Thoracic aorta (tissue), 2 donors: ENCODE measurements at regions not wholly inside any gene's neighbourhood (a gene's known extent, or its start where the extent isn't known, plus 50 kb on each side); places are given as distances from the start of the nearest gene placed in this dataset.

Experiments
- ATAC-seq: fragments of 150-250 bp; one replicate; pipeline ENCODE4 v1.8.0; 2017; ENCODE audit warnings: low read depth; ENCODE audit not compliant: insufficient number of reproducible peaks, low FRiP score
- DNase-seq: peaks from one replicate; pipeline ENCODE4 v3.0.0-alpha.2; 2020; ENCODE audit warnings: low spot score
- H3K27ac ChIP-seq, 2 donors: fragments of 200-600 bp; sonication (generic); 1 replicate in 1 of 2; 2 replicates in 1 of 2; pipeline ENCODE4 v1.5.1; 2016; ENCODE audit warnings: mild to moderate bottlenecking in 2 of 2, moderate library complexity in 2 of 2
- H3K27me3 ChIP-seq: fragments of 200-600 bp; sonication (generic); replicated peaks from 2 replicates; pipeline ENCODE4 v1.6.0; 2016; ENCODE audit warnings: mild to moderate bottlenecking; ENCODE audit not compliant: insufficient read depth
- H3K36me3 ChIP-seq: fragments of 200-600 bp; sonication (generic); one replicate; pipeline ENCODE4 v1.5.1; 2016
- H3K4me1 ChIP-seq, 2 donors: fragments of 200-600 bp; sonication (generic); 1 replicate in 1 of 2; 2 replicates in 1 of 2; pipeline versions ENCODE4 v1.5.1 to v1.6.0; 2016; ENCODE audit warnings: low read depth in 2 of 2, mild to moderate bottlenecking in 1 of 2; ENCODE audit not compliant: control insufficient read depth in 1 of 2
- H3K4me3 ChIP-seq: fragments of 200-600 bp; sonication (generic); 2 replicates; pipeline ENCODE4 v1.5.1; 2016; ENCODE audit warnings: mild to moderate bottlenecking
- H3K9me3 ChIP-seq: fragments of 200-600 bp; sonication (generic); 2 replicates; pipeline ENCODE4 v1.5.1; 2016
- TF ChIP-seq, protein P1 (sequence below): fragments of 200-600 bp; sonication (generic); IDR thresholded peaks from one replicate; pipeline ENCODE4 v1.5.1; 2019; ENCODE audit warnings: antibody characterized with exemption

DNA sequence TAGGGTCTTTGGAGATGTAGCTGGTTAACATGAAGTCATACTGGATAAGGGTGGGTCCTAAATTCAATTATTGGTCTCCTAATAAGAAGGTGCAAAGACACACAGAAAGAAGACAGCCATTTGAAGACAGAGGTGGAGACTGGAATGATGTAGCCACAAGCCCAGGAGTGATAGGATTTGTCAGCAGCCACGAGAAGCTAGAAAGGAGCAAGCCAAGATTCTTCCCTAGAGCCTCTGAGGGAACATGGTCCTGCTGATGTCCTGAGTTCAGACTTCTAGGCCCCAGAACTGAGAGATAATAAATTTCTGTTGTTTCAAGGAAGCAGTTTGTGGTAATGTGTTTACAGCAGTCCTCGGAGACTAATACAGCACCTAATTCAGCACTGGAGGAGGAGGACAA, 203.3 kb upstream of the SRRM4 start:
- H3K4me1 ChIP-seq = no peaks in the 10 kb centered on the region
- ATAC-seq (no peak), DNase-seq (no peak)
- no peak overlapping the region for H3K27ac ChIP-seq
- no peaks in the 10 kb centered on the region for H3K27me3 ChIP-seq
- no peak overlapping the region for H3K4me3 ChIP-seq
- no peaks in the 10 kb centered on the region for H3K36me3 ChIP-seq
- no peaks in the 10 kb centered on the region for H3K9me3 ChIP-seq
- TF ChIP-seq, protein P1, sequence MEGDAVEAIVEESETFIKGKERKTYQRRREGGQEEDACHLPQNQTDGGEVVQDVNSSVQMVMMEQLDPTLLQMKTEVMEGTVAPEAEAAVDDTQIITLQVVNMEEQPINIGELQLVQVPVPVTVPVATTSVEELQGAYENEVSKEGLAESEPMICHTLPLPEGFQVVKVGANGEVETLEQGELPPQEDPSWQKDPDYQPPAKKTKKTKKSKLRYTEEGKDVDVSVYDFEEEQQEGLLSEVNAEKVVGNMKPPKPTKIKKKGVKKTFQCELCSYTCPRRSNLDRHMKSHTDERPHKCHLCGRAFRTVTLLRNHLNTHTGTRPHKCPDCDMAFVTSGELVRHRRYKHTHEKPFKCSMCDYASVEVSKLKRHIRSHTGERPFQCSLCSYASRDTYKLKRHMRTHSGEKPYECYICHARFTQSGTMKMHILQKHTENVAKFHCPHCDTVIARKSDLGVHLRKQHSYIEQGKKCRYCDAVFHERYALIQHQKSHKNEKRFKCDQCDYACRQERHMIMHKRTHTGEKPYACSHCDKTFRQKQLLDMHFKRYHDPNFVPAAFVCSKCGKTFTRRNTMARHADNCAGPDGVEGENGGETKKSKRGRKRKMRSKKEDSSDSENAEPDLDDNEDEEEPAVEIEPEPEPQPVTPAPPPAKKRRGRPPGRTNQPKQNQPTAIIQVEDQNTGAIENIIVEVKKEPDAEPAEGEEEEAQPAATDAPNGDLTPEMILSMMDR = no peak

DNA sequence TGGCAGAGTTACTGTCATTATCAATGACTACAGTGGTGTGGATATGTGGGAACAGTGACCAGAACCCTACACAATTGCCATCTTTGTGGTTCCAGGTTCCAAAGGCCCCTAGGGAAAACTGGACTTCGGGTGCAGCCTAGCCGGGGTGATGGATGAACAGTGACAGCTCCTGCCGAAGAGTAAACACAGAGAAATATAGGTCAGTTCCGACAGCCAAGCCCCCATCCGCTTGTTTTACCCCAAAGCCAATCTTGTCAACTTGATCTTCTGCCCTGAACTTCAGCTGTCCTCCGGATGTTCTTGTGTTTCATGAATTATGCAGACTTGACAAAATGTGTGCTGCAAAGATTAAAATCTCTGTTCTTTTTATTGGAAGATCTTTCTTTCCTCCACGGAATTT, 200.4 kb upstream of the SRRM4 start:
- ATAC-seq = no peak
- TF ChIP-seq, protein P1 = no peak
- no peaks in the 10 kb centered on the region for H3K9me3 ChIP-seq
- no peaks in the 10 kb centered on the region for H3K36me3 ChIP-seq
- no peaks in the 10 kb centered on the region for H3K27me3 ChIP-seq
- no peak for DNase-seq
- no peak overlapping the region for H3K27ac ChIP-seq
- H3K4me1 ChIP-seq = no peaks in the 10 kb centered on the region
- H3K4me3 ChIP-seq = no peak overlapping the region

DNA sequence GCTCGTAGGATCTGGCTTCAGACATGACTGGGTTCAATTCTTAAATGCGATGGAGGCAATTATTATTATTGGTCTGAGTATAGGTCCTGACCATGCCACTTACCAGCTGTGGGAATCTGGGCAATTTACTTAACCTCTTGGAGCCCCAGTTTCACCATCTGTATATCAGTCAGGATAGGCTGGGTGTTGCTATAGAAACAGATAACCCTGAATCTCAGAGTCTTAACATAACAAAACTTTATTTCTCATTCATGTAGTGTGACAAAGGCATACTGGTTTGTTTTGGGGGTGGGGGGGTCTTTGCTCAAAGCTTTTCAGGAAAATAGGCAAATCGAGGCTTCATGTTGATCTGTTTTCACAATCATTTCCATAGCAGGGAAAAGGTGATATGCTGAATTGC, 199.6 kb upstream of the SRRM4 start:
- Histone ChIP-seq H3K27ac (no peak overlapping the region), H3K9me3 (no peaks in the 10 kb centered on the region), H3K36me3 (no peaks in the 10 kb centered on the region), H3K4me3 (no peak overlapping the region), H3K4me1 (no peaks in the 10 kb centered on the region), H3K27me3 (no peaks in the 10 kb centered on the region)
- no peak for DNase-seq
- TF ChIP-seq, protein P1 = no peak
- ATAC-seq = no peak

DNA sequence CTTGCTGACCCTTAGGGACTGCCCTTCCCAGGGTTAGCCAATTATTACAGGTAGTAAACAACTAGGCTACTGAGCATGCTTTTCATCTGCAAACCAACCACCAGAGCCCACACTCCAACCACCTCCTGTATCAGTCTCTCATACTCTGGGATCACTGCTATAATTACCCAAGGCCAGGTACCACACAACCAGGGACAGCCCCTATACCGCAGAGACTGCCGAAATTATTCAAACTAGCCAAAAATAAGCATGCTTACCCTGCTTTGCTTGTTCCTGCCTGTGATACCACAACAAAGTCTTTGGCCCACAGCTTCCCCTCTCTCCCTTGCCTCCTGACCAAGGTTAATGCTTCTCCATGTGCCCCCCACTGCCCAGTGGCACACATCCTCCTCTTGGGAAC, 197.6 kb upstream of the SRRM4 start:
- no peaks in the 10 kb centered on the region for H3K36me3 ChIP-seq
- H3K9me3 ChIP-seq = no peaks in the 10 kb centered on the region
- TF ChIP-seq, protein P1 = no peak
- ATAC-seq = no peak
- no peak for DNase-seq
- H3K4me1 ChIP-seq = no peaks in the 10 kb centered on the region
- H3K27ac ChIP-seq = no peak overlapping the region
- no peak overlapping the region for H3K4me3 ChIP-seq
- no peaks in the 10 kb centered on the region for H3K27me3 ChIP-seq

DNA sequence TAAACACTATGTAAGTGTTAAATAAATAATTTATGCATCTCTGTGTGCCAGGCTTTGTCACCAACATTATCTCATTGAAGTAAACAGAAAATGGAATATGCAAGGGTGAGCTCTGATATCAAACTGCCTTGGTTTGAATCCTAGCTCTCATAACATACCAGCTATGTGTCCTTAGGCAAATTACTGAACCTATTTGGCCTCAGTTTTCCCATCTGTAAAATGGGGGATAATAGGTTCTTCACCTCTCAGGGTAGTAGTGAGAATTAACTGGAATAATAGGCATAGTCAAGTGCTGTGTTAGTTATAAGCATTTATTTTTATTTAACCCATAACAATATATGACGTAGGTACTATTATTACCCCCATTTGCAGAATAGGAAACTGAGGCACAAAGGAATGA, 190.8 kb upstream of the SRRM4 start:
- TF ChIP-seq, protein P1 = no peak
- Histone ChIP-seq H3K27ac (no peak overlapping the region), H3K4me3 (no peak overlapping the region), H3K36me3 (no peaks in the 10 kb centered on the region), H3K27me3 (no peaks in the 10 kb centered on the region), H3K9me3 (no peaks in the 10 kb centered on the region), H3K4me1 (no peaks in the 10 kb centered on the region)
- DNase-seq (no peak), ATAC-seq (no peak)
